K562 (cell line): ENCODE measurements at regions not wholly inside any gene's neighbourhood (a gene's known extent, or its start where the extent isn't known, plus 50 kb on each side); places are given as distances from the start of the nearest gene placed in this dataset.

Source experiments
- CREBBP ChIP-seq: IDR thresholded peaks from one replicate; pipeline ENCODE4 v1.6.1; 2012; ENCODE audit warnings: low read depth, mild to moderate bottlenecking, control low read depth, inconsistent platforms, low read length
- HDGF ChIP-seq: fragments of 450-650 bp; IDR thresholded peaks from 2 replicates; pipeline ENCODE4 v1.6.1; 2016
- MXI1 ChIP-seq: IDR thresholded peaks from 2 replicates; pipeline ENCODE4 v1.6.1; 2011; ENCODE audit warnings: low read depth, mild to moderate bottlenecking, improper control_type of control experiment, low read length
- NFE2L1 ChIP-seq: fragments of 450-650 bp; IDR thresholded peaks from 2 replicates; pipeline ENCODE4 v1.6.1; 2016; ENCODE audit warnings: missing genetic modification characterization, low read depth, mild to moderate bottlenecking, missing compliant biosample characterization, moderate library complexity, borderline replicate concordance
- NR2C2 ChIP-seq, 2 experiments: fragments of 200-800 bp in 1 of 2; sonication (Bioruptor generic) in 1 of 2; sonication (generic) in 1 of 2; formaldehyde crosslinking in 1 of 2; IDR thresholded peaks; 2 replicates each; pipeline versions ENCODE4 v1.6.1 to v1.8.0; 2016 to 2022; ENCODE audit warnings: mild to moderate bottlenecking in 1 of 2, missing compliant biosample characterization in 1 of 2, missing genetic modification characterization in 1 of 2, missing genetic modification reagents in 1 of 2
- PYGO2 ChIP-seq: fragments of 450-650 bp; IDR thresholded peaks from 2 replicates; pipeline ENCODE4 v1.6.1; 2016; ENCODE audit warnings: mild to moderate bottlenecking, missing genetic modification characterization, moderate library complexity, missing compliant biosample characterization
- SAFB ChIP-seq: fragments of 200-400 bp; formaldehyde crosslinking; IDR thresholded peaks from 2 replicates; pipeline ENCODE4 v1.6.1; 2017; ENCODE audit warnings: low read depth, low read length, borderline replicate concordance
- TAL1 ChIP-seq: fragments of 450-650 bp; IDR thresholded peaks from 2 replicates; pipeline ENCODE4 v1.6.1; 2016; ENCODE audit warnings: mild to moderate bottlenecking
- ZNF347 ChIP-seq: fragments of 450-650 bp; formaldehyde crosslinking; IDR thresholded peaks from 2 replicates; pipeline ENCODE4 v1.4.0; 2020; ENCODE audit warnings: low read depth, mild to moderate bottlenecking, moderate library complexity
- ZNF384 ChIP-seq: IDR thresholded peaks from 2 replicates; pipeline ENCODE4 v1.6.1; 2012; ENCODE audit warnings: low read depth, low read length, improper control_type of control experiment
- ZNF507 ChIP-seq: conservative IDR thresholded peaks from 2 replicates; pipeline ENCODE4 v1.6.1; 2017; ENCODE audit warnings: missing genetic modification characterization, missing compliant biosample characterization
- ZNF699 ChIP-seq: fragments of 250-450 bp; sonication (Bioruptor Pico); IDR thresholded peaks from 2 replicates; pipeline ENCODE4 v1.8.0; 2021; ENCODE audit warnings: mild to moderate bottlenecking, moderate library complexity; ENCODE audit not compliant: insufficient replicate concordance
- TF ChIP-seq, protein P1 (sequence below), 2 experiments: fragments of 450-650 bp in 1 of 2; sonication (generic) in 1 of 2; formaldehyde crosslinking in 1 of 2; IDR thresholded peaks; 2 replicates each; pipeline versions ENCODE4 v1.7.1 to v1.9.0; 2016 to 2022; ENCODE audit warnings: inconsistent platforms in 1 of 2, mild to moderate bottlenecking in 1 of 2, missing genetic modification reagents in 1 of 2
- TF ChIP-seq, protein P2 (sequence below), 3 experiments: IDR thresholded peaks in 2 of 3; conservative IDR thresholded peaks in 1 of 3; 2 replicates each; pipeline ENCODE4 v1.5.1; 2011 to 2012; ENCODE audit warnings: low read length in 3 of 3, mild to moderate bottlenecking in 3 of 3, control low read depth in 2 of 3, improper control_type of control experiment in 1 of 3, inconsistent platforms in 1 of 3, low read depth in 1 of 3, mixed read lengths in 1 of 3, moderate library complexity in 1 of 3; ENCODE audit not compliant: insufficient read depth in 2 of 3
- TF ChIP-seq, protein P3 (sequence below): fragments of 250-450 bp; sonication (Bioruptor Pico); IDR thresholded peaks from 2 replicates; pipeline ENCODE4 v1.5.0; 2020; ENCODE audit warnings: mild to moderate bottlenecking

DNA sequence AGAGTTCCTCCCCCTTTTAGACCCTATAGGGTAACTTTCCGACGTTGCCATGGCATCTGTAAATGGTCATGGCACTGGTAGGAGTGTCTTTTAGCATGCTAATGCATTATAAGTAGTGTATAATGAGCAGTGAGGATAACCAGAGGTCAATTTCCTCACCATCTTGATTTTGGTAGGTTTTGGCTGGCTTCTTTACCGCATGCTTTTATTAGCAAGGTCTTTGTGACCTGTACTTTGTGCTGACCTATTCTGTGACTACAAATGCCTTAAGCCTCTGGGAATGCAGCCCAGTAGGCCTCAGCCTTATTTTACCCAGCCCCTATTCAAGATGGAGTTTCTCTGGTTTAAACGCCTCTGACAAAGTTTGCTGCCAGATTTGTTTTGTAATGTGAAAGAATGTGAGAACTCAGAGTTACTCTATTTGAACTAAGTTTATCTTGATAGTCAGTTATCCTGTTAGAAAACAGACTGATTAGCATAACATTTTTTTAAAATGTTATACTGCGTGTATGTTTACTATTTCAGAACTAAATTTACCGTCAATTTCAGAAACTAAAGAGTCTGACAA, 111.3 kb upstream of the PRSS16 start (continued):
- TF ChIP-seq, protein P1, sequence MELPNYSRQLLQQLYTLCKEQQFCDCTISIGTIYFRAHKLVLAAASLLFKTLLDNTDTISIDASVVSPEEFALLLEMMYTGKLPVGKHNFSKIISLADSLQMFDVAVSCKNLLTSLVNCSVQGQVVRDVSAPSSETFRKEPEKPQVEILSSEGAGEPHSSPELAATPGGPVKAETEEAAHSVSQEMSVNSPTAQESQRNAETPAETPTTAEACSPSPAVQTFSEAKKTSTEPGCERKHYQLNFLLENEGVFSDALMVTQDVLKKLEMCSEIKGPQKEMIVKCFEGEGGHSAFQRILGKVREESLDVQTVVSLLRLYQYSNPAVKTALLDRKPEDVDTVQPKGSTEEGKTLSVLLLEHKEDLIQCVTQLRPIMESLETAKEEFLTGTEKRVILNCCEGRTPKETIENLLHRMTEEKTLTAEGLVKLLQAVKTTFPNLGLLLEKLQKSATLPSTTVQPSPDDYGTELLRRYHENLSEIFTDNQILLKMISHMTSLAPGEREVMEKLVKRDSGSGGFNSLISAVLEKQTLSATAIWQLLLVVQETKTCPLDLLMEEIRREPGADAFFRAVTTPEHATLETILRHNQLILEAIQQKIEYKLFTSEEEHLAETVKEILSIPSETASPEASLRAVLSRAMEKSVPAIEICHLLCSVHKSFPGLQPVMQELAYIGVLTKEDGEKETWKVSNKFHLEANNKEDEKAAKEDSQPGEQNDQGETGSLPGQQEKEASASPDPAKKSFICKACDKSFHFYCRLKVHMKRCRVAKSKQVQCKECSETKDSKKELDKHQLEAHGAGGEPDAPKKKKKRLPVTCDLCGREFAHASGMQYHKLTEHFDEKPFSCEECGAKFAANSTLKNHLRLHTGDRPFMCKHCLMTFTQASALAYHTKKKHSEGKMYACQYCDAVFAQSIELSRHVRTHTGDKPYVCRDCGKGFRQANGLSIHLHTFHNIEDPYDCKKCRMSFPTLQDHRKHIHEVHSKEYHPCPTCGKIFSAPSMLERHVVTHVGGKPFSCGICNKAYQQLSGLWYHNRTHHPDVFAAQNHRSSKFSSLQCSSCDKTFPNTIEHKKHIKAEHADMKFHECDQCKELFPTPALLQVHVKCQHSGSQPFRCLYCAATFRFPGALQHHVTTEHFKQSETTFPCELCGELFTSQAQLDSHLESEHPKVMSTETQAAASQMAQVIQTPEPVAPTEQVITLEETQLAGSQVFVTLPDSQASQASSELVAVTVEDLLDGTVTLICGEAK (IDR thresholded peaks at IDR 0.05), result 0 out of 2 replicates have a peak, but pooled peaks have one; percentile 40
- TF ChIP-seq, protein P1 (CRISPR knock-in tag; IDR thresholded peaks at IDR 0.05), result no peak
- TF ChIP-seq HDGF (0 out of 2 replicates have a peak, but pooled peaks have one; percentile 37), CREBBP (no peak), ZNF507 (tag) (peak; percentile 59), PYGO2 (tag) (peak; percentile 96), MXI1 (peak; percentile 85), ZNF699 (peak; percentile 19), SAFB (no peak), NR2C2 (CRISPR knock-in tag; IDR thresholded peaks at IDR 0.05) (no peak), NR2C2 (tag; IDR thresholded peaks at IDR 0.05) (peak; percentile 88), ZNF347 (CRISPR knock-in tag) (0 out of 2 replicates have a peak, but pooled peaks have one; percentile 62), NFE2L1 (tag) (peak; percentile 62; the same call in 1 of the 2 replicates), TAL1 (no peak), ZNF384 (no peak)
- TF ChIP-seq, protein P2, sequence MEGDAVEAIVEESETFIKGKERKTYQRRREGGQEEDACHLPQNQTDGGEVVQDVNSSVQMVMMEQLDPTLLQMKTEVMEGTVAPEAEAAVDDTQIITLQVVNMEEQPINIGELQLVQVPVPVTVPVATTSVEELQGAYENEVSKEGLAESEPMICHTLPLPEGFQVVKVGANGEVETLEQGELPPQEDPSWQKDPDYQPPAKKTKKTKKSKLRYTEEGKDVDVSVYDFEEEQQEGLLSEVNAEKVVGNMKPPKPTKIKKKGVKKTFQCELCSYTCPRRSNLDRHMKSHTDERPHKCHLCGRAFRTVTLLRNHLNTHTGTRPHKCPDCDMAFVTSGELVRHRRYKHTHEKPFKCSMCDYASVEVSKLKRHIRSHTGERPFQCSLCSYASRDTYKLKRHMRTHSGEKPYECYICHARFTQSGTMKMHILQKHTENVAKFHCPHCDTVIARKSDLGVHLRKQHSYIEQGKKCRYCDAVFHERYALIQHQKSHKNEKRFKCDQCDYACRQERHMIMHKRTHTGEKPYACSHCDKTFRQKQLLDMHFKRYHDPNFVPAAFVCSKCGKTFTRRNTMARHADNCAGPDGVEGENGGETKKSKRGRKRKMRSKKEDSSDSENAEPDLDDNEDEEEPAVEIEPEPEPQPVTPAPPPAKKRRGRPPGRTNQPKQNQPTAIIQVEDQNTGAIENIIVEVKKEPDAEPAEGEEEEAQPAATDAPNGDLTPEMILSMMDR (IDR thresholded peaks at IDR 0.05 in 2 of 3, conservative IDR thresholded peaks at IDR 0.05 in 1 of 3; ENCODE audit: insufficient read depth in 2 of 3, low read depth in 1 of 3, low read length in 3 of 3), result no peak; a peak in 1 of 6 replicates
- TF ChIP-seq, protein P3, sequence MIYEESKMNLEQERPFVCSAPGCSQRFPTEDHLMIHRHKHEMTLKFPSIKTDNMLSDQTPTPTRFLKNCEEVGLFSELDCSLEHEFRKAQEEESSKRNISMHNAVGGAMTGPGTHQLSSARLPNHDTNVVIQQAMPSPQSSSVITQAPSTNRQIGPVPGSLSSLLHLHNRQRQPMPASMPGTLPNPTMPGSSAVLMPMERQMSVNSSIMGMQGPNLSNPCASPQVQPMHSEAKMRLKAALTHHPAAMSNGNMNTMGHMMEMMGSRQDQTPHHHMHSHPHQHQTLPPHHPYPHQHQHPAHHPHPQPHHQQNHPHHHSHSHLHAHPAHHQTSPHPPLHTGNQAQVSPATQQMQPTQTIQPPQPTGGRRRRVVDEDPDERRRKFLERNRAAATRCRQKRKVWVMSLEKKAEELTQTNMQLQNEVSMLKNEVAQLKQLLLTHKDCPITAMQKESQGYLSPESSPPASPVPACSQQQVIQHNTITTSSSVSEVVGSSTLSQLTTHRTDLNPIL (CRISPR knock-in tag), result peak; percentile 93
